Hepatocyte (in vitro differentiated cells): ENCODE measurements at regions not wholly inside any gene's neighbourhood (a gene's known extent, or its start where the extent isn't known, plus 50 kb on each side); places are given as distances from the start of the nearest gene placed in this dataset.

Experiments used
- DNase-seq: peaks from one replicate; pipeline ENCODE4 v3.0.0-alpha.2; 2016; ENCODE audit warnings: low spot score
- H2AFZ ChIP-seq: fragments of 200-600 bp; sonication (generic); 2 replicates; pipeline ENCODE4 v1.6.0; 2016; ENCODE audit warnings: antibody characterized with exemption, mild to moderate bottlenecking
- H3K27ac ChIP-seq: fragments of 200-600 bp; sonication (generic); 2 replicates; pipeline ENCODE4 v1.5.1; 2016; ENCODE audit warnings: mild to moderate bottlenecking
- H3K27me3 ChIP-seq: fragments of 200-600 bp; sonication (generic); 2 replicates; pipeline ENCODE4 v1.6.1; 2016
- H3K36me3 ChIP-seq: fragments of 200-600 bp; sonication (generic); replicated peaks from 2 replicates; pipeline ENCODE4 v1.5.1; 2016; ENCODE audit warnings: low read depth; ENCODE audit not compliant: insufficient read depth
- H3K4me1 ChIP-seq: fragments of 200-600 bp; sonication (generic); 2 replicates; pipeline ENCODE4 v1.5.1; 2016; ENCODE audit warnings: mild to moderate bottlenecking, moderate library complexity; ENCODE audit not compliant: insufficient read depth
- H3K4me2 ChIP-seq: fragments of 200-600 bp; sonication (generic); 2 replicates; pipeline ENCODE4 v1.6.0; 2016
- H3K4me3 ChIP-seq: fragments of 200-600 bp; sonication (generic); 2 replicates; pipeline ENCODE4 v1.5.1; 2016; ENCODE audit warnings: mild to moderate bottlenecking
- H3K79me2 ChIP-seq: fragments of 200-600 bp; sonication (generic); 2 replicates; pipeline ENCODE4 v1.6.0; 2017; ENCODE audit warnings: mild to moderate bottlenecking
- H3K9me2 ChIP-seq: fragments of 200-600 bp; sonication (generic); replicated peaks from 2 replicates; pipeline ENCODE4 v1.6.0; 2017; ENCODE audit warnings: mild to moderate bottlenecking; ENCODE audit not compliant: insufficient read depth
- H3K9me3 ChIP-seq: fragments of 200-600 bp; sonication (generic); 2 replicates; pipeline ENCODE4 v1.5.1; 2016; ENCODE audit warnings: low read depth, mild to moderate bottlenecking
- H4K20me1 ChIP-seq: fragments of 200-600 bp; sonication (generic); 2 replicates; pipeline ENCODE4 v1.6.0; 2016; ENCODE audit warnings: mild to moderate bottlenecking; ENCODE audit not compliant: insufficient read depth, poor library complexity, severe bottlenecking
- EZH2 ChIP-seq: fragments of 200-600 bp; sonication (generic); IDR thresholded peaks from 2 replicates; pipeline ENCODE4 v1.6.1; 2016; ENCODE audit warnings: antibody characterized with exemption, mild to moderate bottlenecking, borderline replicate concordance
- EZH2phosphoT487 ChIP-seq: fragments of 200-600 bp; sonication (generic); IDR thresholded peaks from one replicate; pipeline ENCODE4 v1.6.1; 2018; ENCODE audit warnings: antibody characterized with exemption, mild to moderate bottlenecking, low read depth, moderate library complexity; ENCODE audit not compliant: unreplicated experiment, severe bottlenecking
- WGBS: methylation state at CpG from one replicate; pipeline ENCODE4 v1.1.6; 2016; ENCODE audit warnings: low lambda C conversion rate; ENCODE audit errors: missing lambda C conversion rate; 5-methylcytosine and 5-hydroxymethylcytosine counted together
- TF ChIP-seq, protein P1 (sequence below): fragments of 200-600 bp; sonication (generic); IDR thresholded peaks from 2 replicates; pipeline ENCODE4 v1.5.1; 2016; ENCODE audit warnings: antibody characterized with exemption, mild to moderate bottlenecking; ENCODE audit not compliant: poor library complexity

DNA sequence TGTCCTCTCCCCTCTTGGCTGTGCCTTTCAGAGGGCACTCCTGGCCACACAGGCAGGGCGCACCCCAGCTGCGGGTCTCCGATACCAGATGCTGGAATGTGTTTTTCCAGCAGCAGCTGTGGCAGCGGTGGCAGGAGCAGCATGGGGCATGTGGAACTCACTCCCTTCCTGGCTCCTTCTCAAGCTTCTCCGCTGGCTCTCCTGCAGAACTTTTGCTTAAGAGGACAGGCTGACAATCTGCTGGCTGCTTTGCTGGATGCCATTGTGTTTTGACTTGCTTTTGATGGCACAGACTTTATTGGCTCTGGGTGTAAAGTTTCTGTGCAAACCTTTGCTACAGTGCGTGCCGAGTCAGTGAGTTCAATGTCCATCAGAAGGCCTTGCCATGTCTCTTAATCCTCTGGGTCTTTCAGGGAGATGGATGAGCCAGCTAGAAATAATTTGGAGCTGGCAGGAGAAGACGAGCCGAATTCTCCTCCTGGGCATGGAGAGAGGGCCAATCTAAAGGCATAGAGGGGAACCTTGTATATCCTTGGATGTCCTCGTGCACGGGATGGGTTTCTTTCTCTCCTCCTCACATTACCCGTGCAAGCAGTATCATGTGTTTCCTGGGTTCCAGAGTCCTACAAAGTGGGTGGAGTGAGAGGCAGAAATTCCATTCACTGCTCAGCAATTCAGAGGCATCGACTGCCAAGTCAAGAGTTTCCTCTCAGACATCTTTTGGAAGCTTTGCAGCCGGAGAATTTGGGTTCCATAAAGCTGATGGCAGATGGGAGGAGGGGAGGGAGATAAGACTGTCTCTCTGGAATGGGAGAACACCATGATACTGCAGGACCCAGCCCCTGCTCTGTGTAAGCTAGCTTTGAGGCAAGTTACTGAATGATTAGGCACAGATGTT is 231.2 kb downstream of the FGF9 start:
- no peak for DNase-seq
- no peak overlapping the region for H3K4me3 ChIP-seq
- no peaks in the 10 kb centered on the region for H4K20me1 ChIP-seq
- H3K27ac ChIP-seq = no peak overlapping the region
- WGBS = 72% methylated on average over 14 of the region's 14 CpGs
- no peaks in the 10 kb centered on the region for H3K9me2 ChIP-seq
- no peak overlapping the region for H3K4me2 ChIP-seq
- no peaks in the 10 kb centered on the region for H3K36me3 ChIP-seq
- H3K9me3 ChIP-seq = no peaks in the 10 kb centered on the region
- peaks cover 9% of the 10 kb centered on the region for H3K4me1 ChIP-seq
- no peak overlapping the region for H2AFZ ChIP-seq
- H3K27me3 ChIP-seq = no peaks in the 10 kb centered on the region
- TF ChIP-seq EZH2phosphoT487 (no peak), EZH2 (no peak)
- TF ChIP-seq, protein P1, sequence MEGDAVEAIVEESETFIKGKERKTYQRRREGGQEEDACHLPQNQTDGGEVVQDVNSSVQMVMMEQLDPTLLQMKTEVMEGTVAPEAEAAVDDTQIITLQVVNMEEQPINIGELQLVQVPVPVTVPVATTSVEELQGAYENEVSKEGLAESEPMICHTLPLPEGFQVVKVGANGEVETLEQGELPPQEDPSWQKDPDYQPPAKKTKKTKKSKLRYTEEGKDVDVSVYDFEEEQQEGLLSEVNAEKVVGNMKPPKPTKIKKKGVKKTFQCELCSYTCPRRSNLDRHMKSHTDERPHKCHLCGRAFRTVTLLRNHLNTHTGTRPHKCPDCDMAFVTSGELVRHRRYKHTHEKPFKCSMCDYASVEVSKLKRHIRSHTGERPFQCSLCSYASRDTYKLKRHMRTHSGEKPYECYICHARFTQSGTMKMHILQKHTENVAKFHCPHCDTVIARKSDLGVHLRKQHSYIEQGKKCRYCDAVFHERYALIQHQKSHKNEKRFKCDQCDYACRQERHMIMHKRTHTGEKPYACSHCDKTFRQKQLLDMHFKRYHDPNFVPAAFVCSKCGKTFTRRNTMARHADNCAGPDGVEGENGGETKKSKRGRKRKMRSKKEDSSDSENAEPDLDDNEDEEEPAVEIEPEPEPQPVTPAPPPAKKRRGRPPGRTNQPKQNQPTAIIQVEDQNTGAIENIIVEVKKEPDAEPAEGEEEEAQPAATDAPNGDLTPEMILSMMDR = no peak
- H3K79me2 ChIP-seq = no peaks in the 10 kb centered on the region

DNA sequence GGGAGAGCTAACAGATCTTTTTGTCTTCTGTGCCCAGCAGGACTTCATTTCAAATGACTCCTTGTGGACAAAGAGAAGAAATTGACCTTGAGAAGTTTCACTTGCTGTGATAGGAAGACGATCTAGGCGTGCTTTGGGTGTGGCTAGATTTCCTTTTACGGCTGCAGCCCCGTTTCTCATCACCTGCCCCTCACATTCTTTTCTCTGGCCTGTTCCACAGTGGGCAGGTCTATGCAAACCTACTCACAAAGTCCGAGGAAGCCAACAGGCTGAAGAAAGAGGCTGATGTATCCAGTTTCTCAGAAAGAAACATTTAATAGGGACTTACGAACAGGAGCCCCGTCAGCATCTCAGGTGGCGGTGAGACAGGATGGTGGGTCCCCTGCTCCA is 231.8 kb downstream of the FGF9 start:
- Histone ChIP-seq H3K36me3 (no peaks in the 10 kb centered on the region), H3K27me3 (no peaks in the 10 kb centered on the region), H3K9me3 (no peaks in the 10 kb centered on the region), H3K4me2 (no peak overlapping the region), H4K20me1 (no peaks in the 10 kb centered on the region), H2AFZ (no peak overlapping the region), H3K9me2 (no peaks in the 10 kb centered on the region), H3K4me1 (peaks cover 9% of the 10 kb centered on the region), H3K79me2 (no peaks in the 10 kb centered on the region), H3K27ac (no peak overlapping the region), H3K4me3 (no peak overlapping the region)
- TF ChIP-seq EZH2phosphoT487 (no peak), EZH2 (no peak)
- TF ChIP-seq, protein P1 = no peak
- WGBS = 72% methylated on average over 8 of the region's 8 CpGs
- no peak for DNase-seq

DNA sequence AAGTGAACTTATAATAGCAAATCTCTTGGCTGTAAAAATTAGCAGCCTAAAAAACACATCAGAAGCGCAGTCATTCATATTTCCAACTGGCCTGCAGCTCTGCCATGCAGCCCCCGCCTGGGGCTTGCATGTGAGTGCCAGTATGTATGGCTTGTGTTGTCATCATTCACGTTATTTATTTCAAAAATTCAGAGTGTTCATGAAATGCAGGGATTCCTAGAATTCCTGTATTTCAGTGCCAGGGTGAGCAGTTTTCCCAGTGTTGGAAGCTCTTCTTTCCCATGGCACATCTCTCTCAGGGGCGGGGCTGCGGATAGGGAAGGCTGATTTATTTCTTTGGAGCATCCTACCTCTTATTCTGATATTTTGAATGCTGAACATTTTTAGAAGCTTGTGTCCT is 234.6 kb downstream of the FGF9 start:
- no peaks in the 10 kb centered on the region for H3K79me2 ChIP-seq
- H3K9me3 ChIP-seq = no peaks in the 10 kb centered on the region
- no peak overlapping the region for H3K4me2 ChIP-seq
- no peaks in the 10 kb centered on the region for H3K9me2 ChIP-seq
- H3K36me3 ChIP-seq = no peaks in the 10 kb centered on the region
- peaks cover 9% of the 10 kb centered on the region for H3K4me1 ChIP-seq
- no peaks in the 10 kb centered on the region for H4K20me1 ChIP-seq
- no peaks in the 10 kb centered on the region for H3K27me3 ChIP-seq
- H2AFZ ChIP-seq = no peak overlapping the region
- 89% methylated on average over 5 of the region's 5 CpGs for WGBS
- no peak overlapping the region for H3K27ac ChIP-seq
- DNase-seq = no peak
- no peak overlapping the region for H3K4me3 ChIP-seq
- no peak for TF ChIP-seq EZH2phosphoT487
- no peak for TF ChIP-seq EZH2
- TF ChIP-seq, protein P1 = no peak
